ENCODE measurements at regions not wholly inside any gene's neighbourhood (a gene's known extent, or its start where the extent isn't known, plus 50 kb on each side); places are given as distances from the start of the nearest gene placed in this dataset.

DNA sequence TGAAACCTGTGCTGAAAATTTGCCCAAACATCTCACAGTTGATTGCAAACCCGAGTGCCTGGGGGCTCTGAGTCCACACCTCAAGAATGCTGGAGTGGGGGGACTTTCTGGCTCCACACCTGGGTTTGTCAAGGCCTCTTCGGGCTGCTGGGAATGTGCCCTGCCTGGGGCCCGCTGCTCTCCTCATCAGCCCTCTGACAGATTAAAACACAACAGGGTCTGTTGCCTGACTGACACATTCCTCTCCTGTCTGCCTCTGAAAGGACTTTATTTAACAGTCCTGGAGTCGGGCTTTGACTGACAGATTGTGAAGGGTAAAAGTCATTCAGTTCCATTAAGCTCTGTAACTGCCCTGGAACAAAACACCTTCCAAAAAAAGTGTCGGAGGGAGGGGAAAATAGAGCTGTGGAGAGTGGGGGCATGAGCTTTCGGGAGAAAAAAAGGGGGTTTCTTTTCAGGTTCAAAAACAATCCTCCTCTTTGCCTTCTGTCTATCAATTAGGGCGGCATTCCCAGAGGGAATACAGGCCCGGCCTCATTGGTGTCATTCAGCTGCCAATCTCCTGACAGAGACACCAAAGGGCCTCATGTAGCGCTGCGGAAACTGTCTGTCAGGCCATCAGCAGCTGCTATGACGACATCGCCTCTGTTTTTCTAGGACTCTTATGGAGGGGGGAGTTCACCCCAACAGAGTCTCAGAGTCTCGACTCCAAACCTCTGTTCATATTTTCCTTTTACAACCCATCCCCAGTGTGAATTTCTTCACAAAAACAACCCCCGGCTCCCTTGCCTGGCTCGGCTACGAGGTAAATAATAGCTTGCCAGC is 398.8 kb upstream of the NFE2L3 start:
- no peak for DNase-seq (ENCODE audit: insufficient read length, low spot score)

DNA sequence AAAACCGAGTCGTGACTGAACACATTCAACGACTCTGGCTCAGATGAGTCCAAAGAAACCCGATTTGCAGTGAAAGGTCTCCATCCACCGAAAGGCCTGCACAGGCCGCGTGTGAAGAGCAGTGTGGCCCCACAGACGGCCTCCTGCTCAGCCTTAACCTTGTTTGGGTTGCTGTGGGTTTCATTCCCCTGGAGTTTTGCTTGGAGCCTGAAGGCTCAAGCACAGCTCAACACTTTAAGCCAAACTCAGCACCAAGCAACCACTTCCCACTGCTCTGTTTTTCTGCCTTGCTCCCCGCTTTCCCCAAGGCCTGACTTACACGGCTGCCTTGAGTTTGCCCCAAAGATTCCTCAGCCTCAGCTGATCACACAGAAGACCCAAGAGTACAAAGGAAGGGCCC is 398.2 kb upstream of the NFE2L3 start:
- no peak for TF ChIP-seq POLR2A (IDR thresholded peaks at IDR 0.05; ENCODE audit: low read depth, low read length)
- FAIRE-seq = no peak

More for the DNA sequence above, 398.8 kb upstream of the NFE2L3 start:
- TF ChIP-seq POLR2A (IDR thresholded peaks at IDR 0.05; ENCODE audit: low read depth, low read length) = no peak
- no peak for FAIRE-seq

DNA sequence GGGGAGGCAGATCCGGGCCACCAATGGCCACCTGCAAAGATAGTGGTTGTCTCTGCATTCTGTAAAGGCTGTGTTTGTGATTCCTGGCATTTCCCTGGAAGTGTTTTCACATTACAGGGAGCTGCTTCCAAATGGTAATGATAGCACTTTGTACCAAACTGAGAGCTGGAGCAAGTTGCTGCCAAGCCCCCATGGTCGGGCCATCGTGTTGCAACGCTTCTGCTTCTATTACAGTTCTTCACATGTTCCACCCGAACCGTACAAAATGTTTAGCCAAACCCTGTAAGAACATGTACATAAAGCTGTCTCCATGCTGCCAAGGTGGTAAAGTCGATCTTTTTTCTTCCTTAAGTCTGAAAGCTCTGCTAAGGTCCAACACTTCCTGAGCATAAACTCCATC is 397.7 kb upstream of the NFE2L3 start:
- FAIRE-seq = no peak
- no peak for TF ChIP-seq POLR2A (IDR thresholded peaks at IDR 0.05; ENCODE audit: low read depth, low read length)
- DNase-seq (ENCODE audit: insufficient read length, low spot score) = no peak

More for the DNA sequence above, 398.2 kb upstream of the NFE2L3 start:
- DNase-seq (ENCODE audit: insufficient read length, low spot score) = no peak

DNA sequence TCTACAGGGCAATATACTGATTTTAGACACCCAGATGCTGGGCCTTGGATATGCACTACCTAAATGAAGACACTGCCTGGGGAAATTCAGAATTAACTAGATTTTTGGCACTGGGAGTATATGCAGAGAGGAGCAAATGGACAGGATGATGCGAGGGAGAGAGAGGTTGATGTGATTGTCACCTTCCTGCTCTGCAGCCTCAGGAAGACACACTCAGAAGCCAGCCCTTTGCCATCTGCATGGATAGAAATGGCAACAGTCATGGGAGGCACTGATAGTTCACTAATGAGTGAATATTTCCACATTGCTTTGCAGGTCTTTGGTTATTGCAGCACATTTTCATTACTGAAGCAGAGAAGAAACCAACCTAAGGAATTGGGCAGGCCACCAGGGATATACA is 397.2 kb upstream of the NFE2L3 start:
- FAIRE-seq (no peak), DNase-seq (ENCODE audit: insufficient read length, low spot score) (no peak)
- no peak for TF ChIP-seq POLR2A (IDR thresholded peaks at IDR 0.05; ENCODE audit: low read depth, low read length)

DNA sequence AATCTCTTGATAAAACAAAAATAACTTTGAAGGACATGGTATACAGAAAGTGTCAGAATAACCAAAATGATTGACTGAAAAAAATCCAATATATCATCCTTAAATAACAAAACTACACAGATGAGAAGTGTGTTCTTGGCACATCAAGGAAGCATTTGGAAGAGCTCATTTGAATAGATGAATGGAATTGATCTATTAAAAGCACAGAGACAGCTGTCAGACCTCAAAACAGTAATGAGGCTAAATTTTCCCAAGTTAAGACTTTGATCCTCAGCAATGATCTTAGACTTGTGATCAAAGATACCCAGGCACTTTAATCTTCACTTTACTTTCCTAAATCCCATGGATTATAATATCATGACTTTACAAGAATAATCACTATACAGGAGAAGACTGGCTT is 395.4 kb upstream of the NFE2L3 start:
- DNase-seq (ENCODE audit: insufficient read length, low spot score) (no peak), FAIRE-seq (no peak)
- TF ChIP-seq POLR2A (IDR thresholded peaks at IDR 0.05; ENCODE audit: low read depth, low read length) = no peak

DNA sequence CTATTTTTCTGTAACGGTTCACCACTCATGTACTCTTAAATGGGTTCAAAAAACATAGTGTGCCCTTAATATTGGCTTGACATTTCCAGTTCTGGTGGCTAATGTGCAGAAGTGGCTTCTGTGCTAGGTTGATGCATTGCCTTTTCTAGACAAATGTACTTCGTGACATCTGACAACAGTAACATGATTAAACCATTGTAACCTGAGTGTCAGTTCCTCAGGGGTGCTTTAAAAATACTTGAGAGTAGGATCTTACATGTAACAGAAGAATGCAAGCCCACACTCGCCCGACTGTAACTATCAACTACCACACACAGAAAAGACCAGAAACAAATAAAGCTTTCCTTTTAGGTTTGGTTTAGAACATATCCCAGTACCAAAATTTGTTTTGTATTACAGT is 393.4 kb upstream of the NFE2L3 start:
- TF ChIP-seq POLR2A (IDR thresholded peaks at IDR 0.05; ENCODE audit: low read depth, low read length) = no peak
- FAIRE-seq (no peak), DNase-seq (ENCODE audit: insufficient read length, low spot score) (no peak)

DNA sequence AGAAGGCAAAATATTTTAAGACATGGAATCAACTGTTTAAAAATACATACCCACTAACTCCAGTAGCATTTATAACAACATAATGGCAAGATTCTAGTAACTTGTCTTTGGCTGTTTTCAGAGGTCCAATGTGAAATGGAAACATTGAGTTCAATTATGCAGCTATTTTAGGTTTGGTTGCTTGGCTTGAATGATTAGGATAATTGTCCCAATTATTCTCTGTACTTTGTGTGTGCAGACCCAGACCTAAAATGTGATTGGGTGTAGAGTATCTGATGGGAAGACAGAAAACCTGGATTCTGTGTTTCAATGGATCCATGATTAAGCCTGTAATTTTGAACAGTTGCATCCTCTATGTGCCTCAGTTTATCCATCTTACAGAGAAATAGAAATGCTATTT is 392.7 kb upstream of the NFE2L3 start:
- TF ChIP-seq POLR2A (IDR thresholded peaks at IDR 0.05; ENCODE audit: low read depth, low read length) = no peak

DNA sequence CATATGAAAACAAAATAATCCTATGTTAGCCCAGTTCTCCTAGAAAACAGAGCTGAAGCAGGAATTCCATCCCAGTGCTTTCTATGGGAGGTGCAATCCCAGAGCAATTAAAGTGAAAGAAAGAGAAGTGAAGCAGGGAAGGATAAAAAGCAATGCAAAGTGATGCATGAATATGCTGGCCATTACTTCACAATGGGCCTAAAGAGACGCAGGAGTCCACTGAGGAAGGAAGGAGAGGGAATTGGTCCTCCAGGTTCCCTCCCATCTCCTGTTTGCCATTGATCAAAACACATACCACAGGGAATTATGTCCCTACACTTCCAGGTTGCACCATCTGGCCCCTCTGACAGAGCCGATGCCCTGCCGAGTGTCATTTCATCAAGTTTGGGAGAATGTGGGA is 392.2 kb upstream of the NFE2L3 start:
- DNase-seq (ENCODE audit: insufficient read length, low spot score) (no peak), FAIRE-seq (no peak)
- TF ChIP-seq POLR2A (IDR thresholded peaks at IDR 0.05; ENCODE audit: low read depth, low read length) = no peak

More for the DNA sequence above, 392.7 kb upstream of the NFE2L3 start:
- no peak for FAIRE-seq
- no peak for DNase-seq (ENCODE audit: insufficient read length, low spot score)

DNA sequence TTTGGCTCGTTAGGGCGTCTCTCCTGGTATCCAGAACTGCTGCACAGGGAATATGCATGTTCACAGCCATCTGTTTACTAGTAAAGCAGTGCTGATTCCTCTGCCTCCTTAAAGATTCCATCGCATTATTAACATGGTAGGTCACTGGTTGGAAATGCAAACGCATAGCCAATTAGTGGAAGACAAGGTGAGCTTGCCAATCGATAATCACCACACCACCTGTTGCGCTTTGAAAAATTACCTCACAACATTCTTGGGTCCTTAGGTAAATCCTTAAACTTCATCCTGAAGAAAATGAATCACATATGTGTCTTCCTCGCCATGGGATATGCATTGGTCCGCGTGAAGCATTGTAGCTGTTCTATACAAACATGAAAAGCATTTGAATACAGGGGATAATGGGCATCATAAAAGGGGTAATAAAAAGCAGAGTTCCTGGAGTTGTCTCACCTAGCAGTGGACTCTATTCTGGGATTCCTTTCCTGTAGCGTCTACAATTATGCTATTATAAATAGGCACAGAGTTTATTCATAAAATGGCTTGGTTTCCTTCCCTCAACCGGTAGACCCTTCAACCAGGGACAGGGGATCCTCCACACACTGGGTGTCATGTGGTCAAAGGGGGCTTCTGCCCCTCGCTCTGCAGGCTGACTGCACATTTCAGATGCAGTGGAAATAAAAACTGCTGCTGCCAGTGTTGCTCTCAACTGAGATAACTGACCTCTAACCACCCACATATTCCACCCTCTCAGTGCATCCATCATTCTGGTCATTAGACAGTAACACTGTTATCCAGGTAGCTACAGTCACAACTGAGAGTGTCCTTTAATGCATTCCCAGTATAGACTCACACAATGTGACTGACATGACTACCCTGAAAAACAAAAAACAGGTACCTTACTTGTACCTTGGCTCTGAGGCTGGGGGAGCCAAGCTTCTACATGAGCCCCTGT is 389.2 kb upstream of the NFE2L3 start:
- TF ChIP-seq POLR2A (IDR thresholded peaks at IDR 0.05; ENCODE audit: low read depth, low read length) = no peak
- DNase-seq (ENCODE audit: insufficient read length, low spot score) = no peak
- no peak for FAIRE-seq

DNA sequence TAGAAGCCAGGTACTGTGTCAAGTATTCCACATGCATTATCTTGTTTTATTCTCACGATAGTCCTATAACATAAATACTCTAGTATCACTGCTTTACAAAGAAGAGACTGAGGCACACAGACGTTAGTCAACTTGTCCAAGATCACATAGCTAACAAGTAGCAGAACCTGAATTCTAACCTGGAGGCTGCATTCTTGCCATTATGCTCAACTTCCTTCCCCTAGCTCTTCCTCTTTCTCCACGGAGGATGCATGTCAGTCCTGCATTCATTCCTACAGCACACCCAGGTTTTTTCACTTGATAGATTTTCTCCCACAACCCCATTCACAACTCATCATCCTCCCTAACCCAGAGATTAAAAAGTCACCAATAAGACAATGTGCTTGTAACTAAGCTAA is 388.5 kb upstream of the NFE2L3 start:
- no peak for TF ChIP-seq POLR2A (IDR thresholded peaks at IDR 0.05; ENCODE audit: low read depth, low read length)
- FAIRE-seq (no peak), DNase-seq (ENCODE audit: insufficient read length, low spot score) (no peak)

DNA sequence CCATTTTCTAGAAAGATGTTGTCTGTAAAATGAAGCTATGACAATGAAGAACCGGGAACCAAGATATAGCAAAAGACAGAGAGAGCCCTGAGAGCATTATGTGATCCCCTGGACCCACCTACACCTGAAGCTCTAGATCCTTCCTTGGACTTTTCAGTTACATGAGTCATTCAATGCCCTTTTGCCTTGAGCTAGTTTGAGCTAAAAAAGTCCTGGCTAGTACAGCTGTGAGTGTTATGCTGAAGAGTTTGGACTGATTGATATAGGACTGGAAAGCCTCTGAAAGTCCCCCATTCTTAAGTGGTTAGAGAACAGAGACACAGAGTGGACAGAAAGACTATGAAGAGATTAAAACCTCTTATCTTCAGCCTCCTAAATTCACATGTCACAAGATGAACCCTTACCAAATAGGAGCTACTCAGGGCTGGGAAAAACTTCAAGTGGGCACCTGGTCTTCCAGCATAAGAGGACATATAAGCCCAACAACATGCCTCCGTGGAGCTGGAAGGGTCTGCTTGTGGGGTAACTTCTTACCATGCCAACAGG is 386.8 kb upstream of the NFE2L3 start:
- TF ChIP-seq POLR2A (IDR thresholded peaks at IDR 0.05; ENCODE audit: low read depth, low read length) = no peak
- FAIRE-seq = no peak
- no peak for DNase-seq (ENCODE audit: insufficient read length, low spot score)

DNA sequence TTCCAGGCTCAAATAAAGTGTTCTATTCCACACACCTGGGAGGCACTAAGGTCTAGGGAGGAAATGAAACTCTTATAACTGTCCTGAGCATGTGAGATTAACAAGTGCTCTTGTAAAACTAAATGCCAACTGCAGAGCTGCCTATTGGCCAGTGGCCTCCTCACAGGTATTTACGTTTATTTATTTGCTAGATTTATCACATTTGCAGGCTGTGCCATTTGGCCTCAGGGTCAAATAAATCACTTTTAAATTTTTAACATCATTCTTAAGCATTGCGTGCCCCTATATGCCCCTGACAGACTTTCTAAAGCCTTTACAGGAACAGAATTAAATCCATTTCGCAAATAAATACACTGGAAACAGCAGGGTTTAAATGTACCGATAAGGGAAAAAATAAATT is 381.8 kb upstream of the NFE2L3 start:
- no peak for DNase-seq (ENCODE audit: insufficient read length, low spot score)
- FAIRE-seq = no peak
- TF ChIP-seq POLR2A (IDR thresholded peaks at IDR 0.05; ENCODE audit: low read depth, low read length) = no peak

DNA sequence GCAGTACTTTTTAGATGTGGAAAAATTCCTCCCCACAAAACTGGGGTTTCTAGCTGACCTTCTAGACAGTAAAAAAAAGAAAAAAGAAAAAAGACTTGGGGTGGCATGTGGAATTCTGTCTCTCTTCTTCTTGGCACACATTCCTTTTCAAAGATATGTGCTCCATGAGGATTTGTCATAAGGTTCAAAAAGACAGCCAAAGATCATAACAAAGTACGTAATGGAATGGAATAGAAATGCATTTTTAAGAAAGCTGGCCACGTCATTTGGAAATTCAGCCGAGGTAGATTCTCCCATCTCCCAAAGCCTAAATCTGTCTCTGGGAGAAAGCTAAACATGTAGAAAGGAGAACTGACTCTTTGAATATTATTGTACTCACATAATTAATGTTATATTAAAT is 381.3 kb upstream of the NFE2L3 start:
- no peak for DNase-seq (ENCODE audit: insufficient read length, low spot score)
- TF ChIP-seq POLR2A (IDR thresholded peaks at IDR 0.05; ENCODE audit: low read depth, low read length) = no peak
- FAIRE-seq = no peak

DNA sequence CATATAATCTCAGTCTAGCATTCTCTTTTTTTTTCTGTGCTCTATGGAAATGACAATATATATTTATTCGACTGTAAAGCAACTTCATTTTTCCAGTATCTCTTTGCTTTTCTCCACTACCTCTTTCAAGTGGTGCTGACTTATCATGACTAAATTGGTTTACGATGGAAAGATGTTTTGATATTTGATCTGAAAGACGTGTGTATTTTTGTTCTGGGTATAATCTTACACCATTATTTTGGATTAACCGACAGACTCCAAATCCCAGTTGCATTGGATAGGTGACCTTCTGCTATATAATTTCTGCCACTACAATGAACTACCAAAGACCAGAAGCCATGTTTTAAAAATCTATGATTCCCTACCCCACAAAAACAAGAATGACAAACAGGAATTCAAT is 380.5 kb upstream of the NFE2L3 start:
- no peak for TF ChIP-seq POLR2A (IDR thresholded peaks at IDR 0.05; ENCODE audit: low read depth, low read length)
- DNase-seq (ENCODE audit: insufficient read length, low spot score) = no peak
- FAIRE-seq = no peak

Data from H54 (cell line).